CD1c-positive myeloid dendritic cell (primary cell): ENCODE measurements at regions not wholly inside any gene's neighbourhood (a gene's known extent, or its start where the extent isn't known, plus 50 kb on each side); places are given as distances from the start of the nearest gene placed in this dataset.
"Not testable (repeated sequence)": the region's sequence is repeated elsewhere in the genome, so short reads cannot be mapped to it uniquely, and the experiment has no call there.

Source experiments
- DNase-seq: peaks from one replicate; pipeline ENCODE4 v3.0.0-alpha.2; 2016; ENCODE audit errors: extremely low spot score

GRCh38 chr9:63450836-63451235 is 1834.2 kb downstream of the FOXD4L5 start:
- DNase-seq = not testable (repeated sequence)

DNA sequence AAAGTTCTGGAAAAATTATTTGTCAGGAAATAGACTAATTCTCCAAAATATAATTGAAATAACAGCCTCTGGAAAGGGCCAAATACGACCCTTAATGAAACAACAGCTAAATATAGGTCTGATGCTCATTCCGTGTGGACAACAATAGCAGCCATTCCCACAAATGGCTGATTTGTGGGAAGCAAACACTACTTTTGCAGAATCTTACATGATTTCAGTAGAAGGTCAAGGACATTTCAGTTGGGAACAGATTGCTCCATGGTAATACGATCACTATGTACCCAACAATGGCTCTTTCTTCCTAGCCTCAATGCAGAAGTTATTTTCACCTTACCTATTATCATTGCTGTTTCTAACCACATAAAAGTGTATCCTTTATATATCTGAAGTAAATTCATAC is 1859.9 kb downstream of the FOXD4L5 start:
- not testable (repeated sequence) for DNase-seq

DNA sequence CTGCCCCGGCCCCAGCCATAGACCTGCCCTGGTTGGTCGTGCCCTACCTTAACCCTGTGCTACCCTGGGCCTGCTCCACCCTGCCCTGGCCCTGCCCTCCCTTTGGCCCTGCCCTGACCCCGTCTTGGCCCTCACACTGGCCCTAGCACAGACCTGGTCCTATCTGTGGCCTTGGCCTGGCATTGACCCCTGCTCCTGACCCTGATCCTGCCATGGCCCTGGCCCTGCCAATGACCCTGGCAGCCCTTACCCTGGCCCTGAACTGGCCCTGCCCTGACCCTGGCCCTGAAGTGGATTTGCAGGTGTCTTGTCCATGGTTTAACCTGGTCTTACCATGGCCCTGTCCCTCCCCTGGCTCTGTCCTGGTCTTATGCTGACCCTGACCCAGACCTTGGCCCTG is 1894.1 kb downstream of the FOXD4L5 start:
- DNase-seq = not testable (repeated sequence)

DNA sequence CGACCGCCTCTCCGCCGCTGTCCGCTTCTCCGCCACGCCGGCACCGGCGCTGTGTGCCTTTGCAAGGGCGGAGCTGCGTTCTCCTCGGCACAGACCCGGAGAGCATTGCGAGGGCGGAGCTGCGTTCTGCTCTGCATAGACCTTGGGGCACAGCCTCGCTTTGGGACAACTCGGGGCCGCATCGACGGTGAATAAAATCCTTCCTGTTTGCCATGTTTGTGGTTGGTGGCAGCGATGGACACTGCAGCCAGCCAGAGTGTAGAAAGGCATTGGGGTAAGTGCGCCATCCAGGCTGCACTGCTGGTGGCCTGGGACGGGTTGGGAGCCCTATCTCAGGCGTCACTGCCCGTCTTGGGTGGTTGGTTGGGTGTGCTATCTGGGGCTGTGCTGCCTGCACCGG is 1899.5 kb downstream of the FOXD4L5 start:
- DNase-seq = not testable (repeated sequence)

- not testable (repeated sequence) for DNase-seq
Observed at GRCh38 chr9:63379864-63380263, 1905.1 kb downstream of the FOXD4L5 start.

DNA sequence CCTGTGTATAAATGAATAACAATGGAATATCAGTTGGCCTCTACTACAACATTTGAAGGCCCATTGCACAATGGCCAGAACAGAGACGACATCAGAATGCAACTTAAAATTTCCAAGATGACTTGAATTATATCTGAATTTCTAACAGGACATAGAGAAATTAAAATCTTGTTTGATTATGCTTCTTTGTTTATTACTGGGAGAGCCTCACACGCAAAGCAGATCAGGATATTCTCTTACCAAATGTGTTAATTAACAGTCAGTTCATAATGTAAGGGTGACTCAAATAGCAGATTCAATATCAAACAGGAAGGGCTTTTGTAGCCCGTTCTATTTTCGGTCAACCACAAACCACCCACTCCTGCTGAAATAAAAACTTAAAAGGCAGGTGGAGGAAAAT is 1930.8 kb downstream of the FOXD4L5 start:
- not testable (repeated sequence) for DNase-seq

DNA sequence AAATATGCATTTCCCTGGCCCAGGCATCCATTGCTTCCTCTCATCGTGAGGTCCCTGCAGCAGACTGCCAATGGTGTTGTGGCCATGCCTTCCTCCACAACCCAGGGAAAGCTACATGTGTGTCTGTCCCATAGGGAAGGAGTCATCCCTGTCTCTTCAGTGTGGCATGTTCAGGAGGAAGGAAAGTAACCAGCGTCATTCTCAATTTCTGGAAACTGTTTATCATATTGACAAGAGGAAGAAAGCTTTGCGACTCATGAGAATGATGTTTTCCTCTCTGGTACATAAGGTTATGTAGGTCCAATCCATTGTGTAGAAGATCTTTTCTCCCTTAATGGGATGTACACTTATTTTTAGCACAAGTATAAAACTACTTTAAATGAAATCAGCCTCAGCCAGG is 1937.7 kb downstream of the FOXD4L5 start:
- not testable (repeated sequence) for DNase-seq

- peak; percentile 4 for DNase-seq
Observed at GRCh38 chr9:63346310-63347048, 1938.5 kb downstream of the FOXD4L5 start.

- not testable (repeated sequence) for DNase-seq
Observed at GRCh38 chr9:63344408-63344807, 1940.6 kb downstream of the FOXD4L5 start.

DNA sequence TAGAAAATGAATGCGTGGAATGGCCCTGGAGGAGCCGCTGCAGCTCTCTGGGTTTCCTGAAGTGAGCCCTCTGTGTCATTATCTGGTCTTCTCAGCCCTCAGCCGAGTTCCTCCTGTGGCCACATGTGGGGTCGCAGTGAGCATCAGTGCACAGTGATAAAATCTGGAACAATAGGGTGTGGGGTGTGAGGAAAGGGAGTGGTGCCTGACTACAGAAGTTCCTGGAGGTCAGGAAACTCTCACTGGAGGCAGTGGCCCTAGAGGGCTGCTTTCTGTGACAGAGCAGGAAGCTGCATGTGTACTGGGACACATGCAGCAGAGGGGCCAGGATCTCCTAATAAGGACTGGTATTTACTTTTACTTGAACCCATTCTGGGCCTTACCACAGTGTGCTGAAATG is 1942.5 kb downstream of the FOXD4L5 start:
- not testable (repeated sequence) for DNase-seq

DNA sequence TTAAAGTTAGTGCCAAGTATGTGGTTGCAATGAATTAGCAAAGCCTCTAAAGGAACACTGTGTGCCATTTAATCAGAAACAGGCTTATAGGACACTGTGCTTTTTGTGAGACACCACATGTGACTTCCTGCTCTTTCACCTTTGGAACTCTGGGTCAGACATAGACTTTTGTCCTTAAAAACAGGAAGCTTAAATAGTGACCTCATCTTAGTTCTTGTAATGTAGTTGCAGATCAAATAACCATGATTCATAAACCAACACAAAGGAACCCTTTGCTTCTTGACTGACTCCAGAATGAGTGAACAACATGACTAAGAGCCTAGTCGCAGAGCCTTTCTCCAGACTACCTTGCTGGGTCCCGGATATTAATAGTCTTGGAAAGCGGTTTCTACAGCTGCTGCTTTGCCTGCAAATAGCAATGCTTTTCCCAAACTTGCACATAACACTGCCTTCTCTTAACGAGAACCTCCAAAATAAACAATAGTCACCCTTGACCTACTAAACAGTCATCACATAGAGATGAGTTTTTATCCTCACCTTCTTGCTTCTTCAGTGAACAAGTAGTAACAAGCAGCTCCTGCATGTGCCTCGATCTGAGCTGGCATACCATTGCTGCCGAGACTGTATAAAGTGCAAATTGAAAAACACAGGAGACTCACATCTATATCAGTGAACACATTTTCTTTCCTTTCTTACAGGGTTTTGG is 1947.0 kb downstream of the FOXD4L5 start:
- DNase-seq = peak; percentile 5

DNA sequence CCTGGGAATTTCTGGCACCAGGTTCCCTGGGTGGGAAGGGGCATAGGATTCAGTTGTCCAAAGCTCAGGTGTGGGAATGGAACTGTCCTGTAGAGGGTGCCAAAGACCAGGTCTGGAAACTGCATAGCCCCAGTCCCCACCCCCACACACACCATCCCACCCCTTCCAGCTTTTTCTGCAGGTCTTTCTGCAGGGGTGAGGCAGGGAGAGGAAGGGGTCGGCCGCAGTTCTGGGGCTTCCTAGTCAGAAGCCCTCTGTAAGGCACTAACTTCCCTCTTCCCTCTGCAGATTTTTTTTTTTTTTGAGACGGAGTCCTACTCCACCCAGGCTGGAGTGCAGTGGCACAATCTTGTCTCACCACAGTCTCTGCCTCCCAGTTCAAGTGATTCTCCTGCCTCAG is 1949.7 kb downstream of the FOXD4L5 start:
- DNase-seq = not testable (repeated sequence)

DNA sequence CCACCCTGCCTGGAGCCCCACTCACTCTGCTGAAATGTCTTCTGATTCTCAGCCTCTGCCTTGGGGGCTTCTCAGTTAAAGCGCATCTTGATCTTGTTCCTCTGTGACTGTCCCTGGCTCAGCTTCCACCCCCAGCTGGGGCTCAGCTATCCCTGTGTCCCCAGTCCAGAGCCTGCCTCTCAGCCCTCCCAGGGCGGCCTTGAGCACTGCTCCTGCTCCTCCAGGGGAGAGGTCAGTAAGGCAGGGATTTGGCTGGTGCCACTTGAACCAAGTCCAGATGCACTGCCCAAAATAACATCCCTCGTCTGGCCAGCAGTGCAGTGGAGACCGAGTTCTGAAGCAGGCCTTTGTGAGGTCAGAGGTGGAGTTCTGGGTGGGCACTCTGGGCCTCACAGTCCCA is 1950.8 kb downstream of the FOXD4L5 start:
- not testable (repeated sequence) for DNase-seq

DNA sequence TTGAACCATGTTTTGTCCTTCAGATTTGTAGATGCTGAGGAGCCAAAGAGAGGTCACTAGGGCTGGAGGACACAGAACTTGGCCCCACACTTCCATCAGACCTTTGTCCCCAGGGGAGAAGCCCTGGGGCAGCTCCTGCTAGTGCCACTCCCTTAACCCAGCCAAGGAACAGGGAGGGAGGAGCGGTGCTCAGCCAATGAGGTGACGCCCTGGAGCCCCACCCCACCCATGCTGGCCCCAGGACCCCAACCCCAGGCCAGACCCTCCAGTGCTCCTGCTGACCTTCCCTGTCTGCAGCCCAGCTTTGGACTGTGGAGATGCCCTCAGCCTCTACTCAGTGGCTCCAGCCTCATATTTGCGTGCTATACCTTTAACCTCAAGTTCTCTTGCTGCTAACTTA is 1951.9 kb downstream of the FOXD4L5 start:
- not testable (repeated sequence) for DNase-seq

DNA sequence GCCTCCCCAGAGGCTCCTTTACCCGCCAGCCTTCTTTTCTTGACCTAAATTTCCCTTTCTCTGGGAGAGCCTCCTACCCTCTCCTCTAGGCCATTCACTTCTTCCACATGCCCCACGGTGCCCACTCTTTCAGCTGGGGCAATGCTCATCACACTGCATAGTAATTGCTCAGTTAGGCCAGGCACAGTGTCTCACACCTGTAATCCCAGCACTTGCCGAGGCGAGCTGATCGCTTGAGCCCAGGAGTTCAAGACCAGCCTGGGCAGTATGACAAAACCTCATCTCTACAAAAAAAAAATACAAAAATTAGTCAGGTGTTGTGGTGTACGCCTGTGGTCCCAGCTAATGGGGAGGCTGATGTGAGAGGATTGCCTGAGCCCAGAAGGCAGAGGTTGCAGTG is 1956.7 kb downstream of the FOXD4L5 start:
- not testable (repeated sequence) for DNase-seq

- not testable (repeated sequence) for DNase-seq
Observed at GRCh38 chr9:63327211-63327610, 1957.8 kb downstream of the FOXD4L5 start.

- not testable (repeated sequence) for DNase-seq
Observed at GRCh38 chr9:63326665-63327064, 1958.3 kb downstream of the FOXD4L5 start.

DNA sequence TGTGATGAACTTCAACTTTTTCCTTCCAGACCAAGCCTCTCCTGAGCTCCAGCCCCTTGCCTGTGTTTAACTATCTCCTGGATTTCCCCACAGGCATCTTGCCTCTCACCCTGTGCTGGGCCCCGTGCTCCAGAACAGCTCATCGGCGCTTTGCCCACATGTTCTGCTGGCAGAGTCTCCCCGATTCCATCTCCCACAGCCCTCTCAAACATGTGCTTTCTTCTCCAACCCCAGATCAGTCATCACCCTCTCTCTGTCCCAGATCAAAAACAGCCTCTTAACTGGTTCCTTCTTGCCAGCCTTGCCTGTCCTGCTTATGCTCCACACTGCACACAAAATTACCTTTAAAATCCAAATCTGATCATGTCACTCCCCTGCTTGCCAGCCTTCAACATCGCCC is 1959.3 kb downstream of the FOXD4L5 start:
- DNase-seq = not testable (repeated sequence)

GRCh38 chr9:63318093-63318492 is 1966.9 kb downstream of the FOXD4L5 start:
- DNase-seq = not testable (repeated sequence)

DNA sequence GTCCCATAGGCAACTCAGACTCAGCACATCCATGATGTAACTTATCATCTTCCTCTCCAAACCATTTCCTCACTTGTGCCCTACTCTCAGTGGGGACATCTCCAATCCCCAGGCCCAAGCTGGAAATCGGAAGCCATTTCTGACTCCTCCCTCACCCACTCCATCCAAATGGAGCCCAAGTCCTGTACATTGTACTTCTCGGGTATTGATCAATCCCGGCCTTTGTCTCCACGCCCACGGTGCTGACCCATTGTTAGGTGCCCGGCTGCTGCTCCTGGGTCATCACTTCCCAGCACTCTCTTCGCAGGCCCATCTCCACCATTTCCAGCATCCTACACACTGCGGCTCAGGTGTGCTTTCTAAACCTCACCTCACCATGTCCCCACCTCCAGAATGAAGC is 1969.6 kb downstream of the FOXD4L5 start:
- not testable (repeated sequence) for DNase-seq

- DNase-seq = not testable (repeated sequence)
Observed at GRCh38 chr9:63296848-63297247, 1988.2 kb downstream of the FOXD4L5 start.

GRCh38 chr9:63296366-63296765 is 1988.6 kb downstream of the FOXD4L5 start:
- DNase-seq = not testable (repeated sequence)

GRCh38 chr9:63289971-63290370 is 1995.0 kb downstream of the FOXD4L5 start:
- not testable (repeated sequence) for DNase-seq
